ENCODE measurements at regions not wholly inside any gene's neighbourhood (a gene's known extent, or its start where the extent isn't known, plus 50 kb on each side); places are given as distances from the start of the nearest gene placed in this dataset.
A peak's percentile ranks its signal among the peaks of the same experiment; 100 is the strongest.

- DNase-seq (ENCODE audit: low spot score): no peak
Observed at GRCh38 chr14:51473808-51474565, 177.7 kb upstream of the FRMD6 start.

GRCh38 chr14:51474854-51475253 lies 176.9 kb upstream of the FRMD6 start:
- DNase-seq (ENCODE audit: low spot score): no peak

- DNase-seq (ENCODE audit: low spot score): no peak
Observed at GRCh38 chr14:51478175-51478621, 173.5 kb upstream of the FRMD6 start.

- DNase-seq (ENCODE audit: low spot score): no peak
Observed at GRCh38 chr14:51479584-51480325, 172.0 kb upstream of the FRMD6 start.

GRCh38 chr14:51481643-51482042 lies 170.1 kb upstream of the FRMD6 start:
- no peak for DNase-seq (ENCODE audit: low spot score)

GRCh38 chr14:51482102-51482501 lies 169.6 kb upstream of the FRMD6 start:
- no peak for DNase-seq (ENCODE audit: low spot score)

GRCh38 chr14:51484485-51484884 lies 167.2 kb upstream of the FRMD6 start:
- DNase-seq (ENCODE audit: low spot score): no peak

- no peak for DNase-seq (ENCODE audit: low spot score)
Observed at GRCh38 chr14:51485733-51486132, 166.0 kb upstream of the FRMD6 start.

GRCh38 chr14:51487848-51488247 lies 163.9 kb upstream of the FRMD6 start:
- no peak for DNase-seq (ENCODE audit: low spot score)

GRCh38 chr14:51488569-51489220 lies 163.0 kb upstream of the FRMD6 start:
- DNase-seq (ENCODE audit: low spot score): no peak

GRCh38 chr14:51490205-51490604 lies 161.5 kb upstream of the FRMD6 start:
- DNase-seq (ENCODE audit: low spot score): no peak

GRCh38 chr14:51491036-51491545 lies 160.6 kb upstream of the FRMD6 start:
- DNase-seq (ENCODE audit: low spot score): no peak

GRCh38 chr14:51491776-51492175 lies 159.9 kb upstream of the FRMD6 start:
- DNase-seq (ENCODE audit: low spot score): no peak

- DNase-seq (ENCODE audit: low spot score): no peak
Observed at GRCh38 chr14:51495319-51495718, 156.4 kb upstream of the FRMD6 start.

- no peak for DNase-seq (ENCODE audit: low spot score)
Observed at GRCh38 chr14:51498411-51499227, 153.1 kb upstream of the FRMD6 start.

GRCh38 chr14:51500776-51501175 lies 150.9 kb upstream of the FRMD6 start:
- DNase-seq (ENCODE audit: low spot score): no peak

- DNase-seq (ENCODE audit: low spot score): no peak
Observed at GRCh38 chr14:51501746-51502145, 150.0 kb upstream of the FRMD6 start.

GRCh38 chr14:51504669-51505068 lies 147.0 kb upstream of the FRMD6 start:
- DNase-seq (ENCODE audit: low spot score): no peak

- no peak for DNase-seq (ENCODE audit: low spot score)
Observed at GRCh38 chr14:51507511-51507905, 144.2 kb upstream of the FRMD6 start.

GRCh38 chr14:51507906-51508511 lies 143.7 kb upstream of the FRMD6 start:
- peak; percentile 20 for DNase-seq (ENCODE audit: low spot score)

- no peak for DNase-seq (ENCODE audit: low spot score)
Observed at GRCh38 chr14:51511265-51511664, 140.4 kb upstream of the FRMD6 start.
